ENCODE measurements at regions not wholly inside any gene's neighbourhood (a gene's known extent, or its start where the extent isn't known, plus 50 kb on each side); places are given as distances from the start of the nearest gene placed in this dataset.

GRCh38 chr15:31151301-31152233 lies 50.0 kb upstream of the TRPM1 start:
- DNase-seq = no peak

- DNase-seq = no peak
These were observed 52.0 kb upstream of the TRPM1 start for GRCh38 chr15:31153531-31153930.

DNA sequence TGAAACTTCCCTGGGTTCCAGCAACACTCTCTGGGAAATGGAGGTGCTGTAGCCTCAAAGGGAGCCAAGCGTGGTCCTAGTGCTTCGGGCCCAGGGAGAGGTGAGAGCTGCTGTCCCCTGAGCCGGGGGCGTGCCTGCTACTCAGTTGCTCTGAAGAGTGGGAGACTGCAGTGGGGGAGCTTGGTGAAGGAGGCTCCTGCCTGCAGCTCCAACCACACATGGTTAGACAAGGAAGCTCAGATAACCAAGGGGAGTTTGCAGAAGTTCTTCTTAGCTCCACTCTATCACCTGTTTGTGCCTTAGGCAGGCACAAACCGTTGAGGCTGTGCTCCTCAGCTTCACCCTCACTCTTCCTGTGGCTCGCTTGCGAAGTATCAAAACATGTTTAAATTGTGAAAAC lies 53.6 kb upstream of the TRPM1 start:
- DNase-seq = no peak

GRCh38 chr15:31156226-31156625 lies 54.7 kb upstream of the TRPM1 start:
- DNase-seq = no peak

- DNase-seq = no peak
These were observed 55.3 kb upstream of the TRPM1 start for GRCh38 chr15:31156808-31157207.

DNA sequence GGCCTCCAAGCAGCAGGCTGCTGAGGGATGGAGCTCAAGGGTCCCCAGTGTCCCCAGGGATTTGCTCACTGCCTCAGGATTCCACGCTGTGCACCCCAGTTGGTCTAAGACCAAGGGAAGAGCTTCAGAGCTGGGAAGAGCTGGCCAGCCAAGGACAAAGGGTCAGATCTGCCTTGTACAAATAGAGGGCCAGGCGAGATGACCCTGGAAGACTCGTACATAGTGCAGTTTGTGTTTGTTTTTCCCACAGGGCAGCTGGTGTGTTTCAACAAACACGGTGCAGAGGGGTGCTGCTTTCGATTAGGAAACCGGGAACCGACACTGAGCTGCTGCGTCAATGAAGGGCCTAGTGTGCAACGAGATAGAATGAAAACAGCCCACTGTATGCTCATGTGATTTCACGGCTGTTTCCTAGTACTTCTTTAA lies 56.1 kb upstream of the TRPM1 start:
- no peak for DNase-seq

GRCh38 chr15:31158858-31159569 lies 57.5 kb upstream of the TRPM1 start:
- no peak for DNase-seq

- DNase-seq = no peak
These were observed 58.3 kb upstream of the TRPM1 start for GRCh38 chr15:31159837-31160236.

- DNase-seq = no peak
These were observed 58.8 kb upstream of the TRPM1 start for GRCh38 chr15:31160297-31160696.

- no peak for DNase-seq
These were observed 59.4 kb upstream of the TRPM1 start for GRCh38 chr15:31160740-31161495.

GRCh38 chr15:31161951-31162350 lies 60.4 kb upstream of the TRPM1 start:
- no peak for DNase-seq

- DNase-seq = no peak
These were observed 61.4 kb upstream of the TRPM1 start for GRCh38 chr15:31162721-31163510.

GRCh38 chr15:31163769-31164572 lies 62.4 kb upstream of the TRPM1 start:
- no peak for DNase-seq

DNA sequence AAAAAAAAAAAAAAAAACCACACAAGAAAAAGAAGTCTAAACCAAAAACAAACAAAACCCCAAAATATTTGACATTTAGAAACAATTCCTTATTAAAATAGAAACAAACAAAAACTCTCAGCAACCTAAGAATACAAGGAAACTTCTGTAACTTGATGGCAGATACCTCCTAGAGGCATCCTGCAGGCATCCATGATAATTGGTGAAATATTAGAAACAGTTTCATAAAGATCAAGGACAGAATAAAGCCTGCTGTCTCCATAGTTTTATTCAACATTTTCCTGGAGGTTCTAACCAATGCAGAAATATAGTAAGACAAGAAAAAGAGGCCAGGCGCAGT lies 63.0 kb upstream of the TRPM1 start:
- DNase-seq = no peak

GRCh38 chr15:31169558-31169957 lies 68.0 kb upstream of the TRPM1 start:
- DNase-seq = no peak

DNA sequence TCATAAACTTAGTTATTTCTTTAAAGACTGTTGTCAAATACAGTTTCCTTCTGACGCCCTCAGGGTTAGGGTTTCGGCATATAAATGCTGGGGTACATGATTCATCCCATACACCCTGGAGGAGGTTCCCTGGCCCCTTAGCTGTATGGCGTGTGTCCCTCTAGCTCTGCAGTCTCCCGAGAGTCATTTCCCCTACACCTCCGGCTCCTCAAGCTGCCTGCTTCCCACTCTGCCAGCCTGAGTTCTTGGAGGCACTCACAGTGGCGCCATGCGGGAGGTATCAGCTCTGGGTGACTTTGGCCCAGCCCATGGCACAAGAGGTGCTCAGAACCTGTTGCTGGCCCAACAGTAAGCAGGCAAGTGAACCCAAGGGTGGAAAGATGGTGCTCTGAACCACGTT lies 70.2 kb upstream of the TRPM1 start:
- DNase-seq = no peak

DNA sequence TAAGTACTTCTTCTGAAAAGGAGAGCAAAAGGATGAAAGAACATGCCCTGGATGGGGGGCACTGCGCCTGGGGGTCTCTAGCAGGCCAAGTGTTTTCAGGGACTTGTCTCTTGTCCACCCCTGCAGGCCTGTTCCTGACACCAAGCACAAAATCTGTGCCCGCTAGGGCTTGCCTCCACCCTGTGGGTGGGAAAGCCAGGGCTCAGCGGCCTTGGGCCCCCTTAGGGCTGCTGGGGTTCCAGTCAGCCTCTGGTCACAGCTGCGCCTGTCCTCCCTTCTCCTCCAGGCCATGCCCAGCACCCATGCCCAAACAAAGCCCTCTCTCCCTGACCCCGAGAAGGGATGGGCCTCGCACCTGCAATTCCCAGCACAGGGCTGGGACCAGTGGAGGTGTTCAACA lies 71.1 kb upstream of the TRPM1 start:
- no peak for DNase-seq

- DNase-seq = no peak
These were observed 72.4 kb upstream of the TRPM1 start for GRCh38 chr15:31173790-31174450.

- no peak for DNase-seq
These were observed 74.0 kb upstream of the TRPM1 start for GRCh38 chr15:31175484-31175883.

GRCh38 chr15:31177951-31178350 lies 76.4 kb upstream of the TRPM1 start:
- no peak for DNase-seq

- DNase-seq = no peak
These were observed 77.2 kb upstream of the TRPM1 start for GRCh38 chr15:31178705-31179104.
